HepG2 (cell line): ENCODE measurements at regions not wholly inside any gene's neighbourhood (a gene's known extent, or its start where the extent isn't known, plus 50 kb on each side); places are given as distances from the start of the nearest gene placed in this dataset.

Experiments used
- GABPA ChIP-seq, 2 experiments: IDR thresholded peaks; 2 replicates each; pipeline ENCODE4 v1.6.1; 2011 to 2016; ENCODE audit warnings: low read depth in 2 of 2, low read length in 1 of 2, missing biosample characterization in 1 of 2, missing genetic modification characterization in 1 of 2
- PCBP1 ChIP-seq: fragments of 200-400 bp; formaldehyde crosslinking; IDR thresholded peaks from 2 replicates; pipeline ENCODE4 v1.6.1; 2017; ENCODE audit warnings: mild to moderate bottlenecking, low read depth, low read length, borderline replicate concordance
- SRSF9 ChIP-seq: fragments of 200-400 bp; formaldehyde crosslinking; IDR thresholded peaks from 2 replicates; pipeline ENCODE4 v1.6.1; 2018; ENCODE audit warnings: borderline replicate concordance, mild to moderate bottlenecking, low read depth, low read length; ENCODE audit not compliant: insufficient read depth, poor library complexity, severe bottlenecking
- TP53 ChIP-seq: sonication (generic); formaldehyde crosslinking; conservative IDR thresholded peaks from 2 replicates; pipeline ENCODE4 v1.4.0; 2020; ENCODE audit warnings: missing genetic modification reagents
- ZNF30 ChIP-seq: sonication (generic); formaldehyde crosslinking; IDR thresholded peaks from 2 replicates; pipeline ENCODE4 v1.5.0; 2020; ENCODE audit warnings: mild to moderate bottlenecking, missing genetic modification reagents
- ZNF546 ChIP-seq: sonication (generic); formaldehyde crosslinking; conservative IDR thresholded peaks from 2 replicates; pipeline ENCODE4 v1.8.1; 2023; ENCODE audit warnings: mild to moderate bottlenecking, missing genetic modification reagents
- TF ChIP-seq, protein P1 (sequence below): sonication (generic); formaldehyde crosslinking; IDR thresholded peaks from 2 replicates; pipeline ENCODE4 v1.5.0; 2020; ENCODE audit warnings: mild to moderate bottlenecking, missing genetic modification reagents, moderate library complexity
- TF ChIP-seq, protein P2 (sequence below): sonication (generic); formaldehyde crosslinking; IDR thresholded peaks from 2 replicates; pipeline ENCODE4 v1.8.0; 2022; ENCODE audit warnings: missing genetic modification reagents, mild to moderate bottlenecking, borderline replicate concordance
- TF ChIP-seq, protein P3 (sequence below): IDR thresholded peaks from 2 replicates; pipeline ENCODE4 v1.6.1; 2016; ENCODE audit warnings: low read depth, control low read depth
- TF ChIP-seq, protein P4 (sequence below): IDR thresholded peaks from 2 replicates; pipeline ENCODE4 v1.6.1; 2016; ENCODE audit warnings: low read depth, missing genetic modification reagents, missing compliant biosample characterization

DNA sequence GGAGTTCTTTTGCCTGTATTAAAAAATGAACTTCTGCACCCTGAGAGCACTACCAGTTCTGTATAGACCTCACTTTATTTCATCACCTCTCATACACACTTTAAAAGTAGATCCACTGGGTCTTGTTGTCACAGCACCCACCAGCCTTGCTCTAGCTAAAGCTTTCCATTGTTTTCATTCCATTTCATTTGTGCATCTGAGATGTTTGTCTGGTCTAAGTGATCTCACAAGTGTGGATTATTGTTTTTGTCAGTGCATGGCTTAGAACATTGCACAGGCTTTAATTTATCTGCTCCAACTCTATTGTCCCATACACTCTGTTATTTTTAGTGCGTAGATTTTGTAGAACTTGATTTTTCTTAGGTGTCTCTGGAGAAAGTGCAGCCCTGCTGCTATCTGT lies 1157.5 kb upstream of the PABPC4L start:
- TF ChIP-seq, protein P1, sequence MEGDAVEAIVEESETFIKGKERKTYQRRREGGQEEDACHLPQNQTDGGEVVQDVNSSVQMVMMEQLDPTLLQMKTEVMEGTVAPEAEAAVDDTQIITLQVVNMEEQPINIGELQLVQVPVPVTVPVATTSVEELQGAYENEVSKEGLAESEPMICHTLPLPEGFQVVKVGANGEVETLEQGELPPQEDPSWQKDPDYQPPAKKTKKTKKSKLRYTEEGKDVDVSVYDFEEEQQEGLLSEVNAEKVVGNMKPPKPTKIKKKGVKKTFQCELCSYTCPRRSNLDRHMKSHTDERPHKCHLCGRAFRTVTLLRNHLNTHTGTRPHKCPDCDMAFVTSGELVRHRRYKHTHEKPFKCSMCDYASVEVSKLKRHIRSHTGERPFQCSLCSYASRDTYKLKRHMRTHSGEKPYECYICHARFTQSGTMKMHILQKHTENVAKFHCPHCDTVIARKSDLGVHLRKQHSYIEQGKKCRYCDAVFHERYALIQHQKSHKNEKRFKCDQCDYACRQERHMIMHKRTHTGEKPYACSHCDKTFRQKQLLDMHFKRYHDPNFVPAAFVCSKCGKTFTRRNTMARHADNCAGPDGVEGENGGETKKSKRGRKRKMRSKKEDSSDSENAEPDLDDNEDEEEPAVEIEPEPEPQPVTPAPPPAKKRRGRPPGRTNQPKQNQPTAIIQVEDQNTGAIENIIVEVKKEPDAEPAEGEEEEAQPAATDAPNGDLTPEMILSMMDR (CRISPR knock-in tag): no peak
- TF ChIP-seq ZNF30 (CRISPR knock-in tag): no peak
- TF ChIP-seq PCBP1: no peak
- TF ChIP-seq, protein P2, sequence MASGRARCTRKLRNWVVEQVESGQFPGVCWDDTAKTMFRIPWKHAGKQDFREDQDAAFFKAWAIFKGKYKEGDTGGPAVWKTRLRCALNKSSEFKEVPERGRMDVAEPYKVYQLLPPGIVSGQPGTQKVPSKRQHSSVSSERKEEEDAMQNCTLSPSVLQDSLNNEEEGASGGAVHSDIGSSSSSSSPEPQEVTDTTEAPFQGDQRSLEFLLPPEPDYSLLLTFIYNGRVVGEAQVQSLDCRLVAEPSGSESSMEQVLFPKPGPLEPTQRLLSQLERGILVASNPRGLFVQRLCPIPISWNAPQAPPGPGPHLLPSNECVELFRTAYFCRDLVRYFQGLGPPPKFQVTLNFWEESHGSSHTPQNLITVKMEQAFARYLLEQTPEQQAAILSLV: no peak
- TF ChIP-seq ZNF546 (CRISPR knock-in tag): no peak
- TF ChIP-seq, protein P3, sequence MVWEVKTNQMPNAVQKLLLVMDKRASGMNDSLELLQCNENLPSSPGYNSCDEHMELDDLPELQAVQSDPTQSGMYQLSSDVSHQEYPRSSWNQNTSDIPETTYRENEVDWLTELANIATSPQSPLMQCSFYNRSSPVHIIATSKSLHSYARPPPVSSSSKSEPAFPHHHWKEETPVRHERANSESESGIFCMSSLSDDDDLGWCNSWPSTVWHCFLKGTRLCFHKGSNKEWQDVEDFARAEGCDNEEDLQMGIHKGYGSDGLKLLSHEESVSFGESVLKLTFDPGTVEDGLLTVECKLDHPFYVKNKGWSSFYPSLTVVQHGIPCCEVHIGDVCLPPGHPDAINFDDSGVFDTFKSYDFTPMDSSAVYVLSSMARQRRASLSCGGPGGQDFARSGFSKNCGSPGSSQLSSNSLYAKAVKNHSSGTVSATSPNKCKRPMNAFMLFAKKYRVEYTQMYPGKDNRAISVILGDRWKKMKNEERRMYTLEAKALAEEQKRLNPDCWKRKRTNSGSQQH: no peak
- TF ChIP-seq GABPA (IDR thresholded peaks at IDR 0.05; ENCODE audit: low read depth, low read length): no peak
- no peak for TF ChIP-seq GABPA (CRISPR knock-in tag; IDR thresholded peaks at IDR 0.05; ENCODE audit: low read depth)
- no peak for TF ChIP-seq TP53 (CRISPR knock-in tag)
- TF ChIP-seq, protein P4, sequence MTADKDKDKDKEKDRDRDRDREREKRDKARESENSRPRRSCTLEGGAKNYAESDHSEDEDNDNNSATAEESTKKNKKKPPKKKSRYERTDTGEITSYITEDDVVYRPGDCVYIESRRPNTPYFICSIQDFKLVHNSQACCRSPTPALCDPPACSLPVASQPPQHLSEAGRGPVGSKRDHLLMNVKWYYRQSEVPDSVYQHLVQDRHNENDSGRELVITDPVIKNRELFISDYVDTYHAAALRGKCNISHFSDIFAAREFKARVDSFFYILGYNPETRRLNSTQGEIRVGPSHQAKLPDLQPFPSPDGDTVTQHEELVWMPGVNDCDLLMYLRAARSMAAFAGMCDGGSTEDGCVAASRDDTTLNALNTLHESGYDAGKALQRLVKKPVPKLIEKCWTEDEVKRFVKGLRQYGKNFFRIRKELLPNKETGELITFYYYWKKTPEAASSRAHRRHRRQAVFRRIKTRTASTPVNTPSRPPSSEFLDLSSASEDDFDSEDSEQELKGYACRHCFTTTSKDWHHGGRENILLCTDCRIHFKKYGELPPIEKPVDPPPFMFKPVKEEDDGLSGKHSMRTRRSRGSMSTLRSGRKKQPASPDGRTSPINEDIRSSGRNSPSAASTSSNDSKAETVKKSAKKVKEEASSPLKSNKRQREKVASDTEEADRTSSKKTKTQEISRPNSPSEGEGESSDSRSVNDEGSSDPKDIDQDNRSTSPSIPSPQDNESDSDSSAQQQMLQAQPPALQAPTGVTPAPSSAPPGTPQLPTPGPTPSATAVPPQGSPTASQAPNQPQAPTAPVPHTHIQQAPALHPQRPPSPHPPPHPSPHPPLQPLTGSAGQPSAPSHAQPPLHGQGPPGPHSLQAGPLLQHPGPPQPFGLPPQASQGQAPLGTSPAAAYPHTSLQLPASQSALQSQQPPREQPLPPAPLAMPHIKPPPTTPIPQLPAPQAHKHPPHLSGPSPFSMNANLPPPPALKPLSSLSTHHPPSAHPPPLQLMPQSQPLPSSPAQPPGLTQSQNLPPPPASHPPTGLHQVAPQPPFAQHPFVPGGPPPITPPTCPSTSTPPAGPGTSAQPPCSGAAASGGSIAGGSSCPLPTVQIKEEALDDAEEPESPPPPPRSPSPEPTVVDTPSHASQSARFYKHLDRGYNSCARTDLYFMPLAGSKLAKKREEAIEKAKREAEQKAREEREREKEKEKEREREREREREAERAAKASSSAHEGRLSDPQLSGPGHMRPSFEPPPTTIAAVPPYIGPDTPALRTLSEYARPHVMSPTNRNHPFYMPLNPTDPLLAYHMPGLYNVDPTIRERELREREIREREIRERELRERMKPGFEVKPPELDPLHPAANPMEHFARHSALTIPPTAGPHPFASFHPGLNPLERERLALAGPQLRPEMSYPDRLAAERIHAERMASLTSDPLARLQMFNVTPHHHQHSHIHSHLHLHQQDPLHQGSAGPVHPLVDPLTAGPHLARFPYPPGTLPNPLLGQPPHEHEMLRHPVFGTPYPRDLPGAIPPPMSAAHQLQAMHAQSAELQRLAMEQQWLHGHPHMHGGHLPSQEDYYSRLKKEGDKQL (CRISPR knock-in tag): no peak
- no peak for TF ChIP-seq SRSF9
